ENCODE measurements at regions not wholly inside any gene's neighbourhood (a gene's known extent, or its start where the extent isn't known, plus 50 kb on each side); places are given as distances from the start of the nearest gene placed in this dataset.

- no peak for TF ChIP-seq CTCF (conservative IDR thresholded peaks at IDR 0.05)
- no peak overlapping the region for H3K27ac ChIP-seq
Measured at GRCh38 chrX:130974323-130974722, 71.3 kb upstream of the ENOX2 start.

GRCh38 chrX:130975947-130976346, 72.9 kb upstream of the ENOX2 start:
- H3K27ac ChIP-seq: no peak overlapping the region
- TF ChIP-seq CTCF (conservative IDR thresholded peaks at IDR 0.05): peak; percentile 75

GRCh38 chrX:130981836-130982235, 76.3 kb upstream of the ARHGAP36 start:
- TF ChIP-seq CTCF (conservative IDR thresholded peaks at IDR 0.05): no peak

GRCh38 chrX:130984782-130985181, 73.4 kb upstream of the ARHGAP36 start:
- TF ChIP-seq CTCF (conservative IDR thresholded peaks at IDR 0.05): no peak
- H3K27ac ChIP-seq: no peak overlapping the region

More at GRCh38 chrX:130981836-130982235, 76.3 kb upstream of the ARHGAP36 start:
- H3K27ac ChIP-seq: peak overlapping the region; percentile 24; the same call in 1 of the 2 replicates

- no peak overlapping the region for H3K27ac ChIP-seq
- TF ChIP-seq CTCF (conservative IDR thresholded peaks at IDR 0.05): no peak
Measured at GRCh38 chrX:130987241-130987640, 70.9 kb upstream of the ARHGAP36 start.

- TF ChIP-seq CTCF (conservative IDR thresholded peaks at IDR 0.05): no peak
- no peak overlapping the region for H3K27ac ChIP-seq
Measured at GRCh38 chrX:130990723-130991122, 67.4 kb upstream of the ARHGAP36 start.

- peak; percentile 66 for TF ChIP-seq CTCF (conservative IDR thresholded peaks at IDR 0.05)
- H3K27ac ChIP-seq: no peak overlapping the region
Measured at GRCh38 chrX:130994671-130995070, 63.5 kb upstream of the ARHGAP36 start.

GRCh38 chrX:130995439-130995838, 62.7 kb upstream of the ARHGAP36 start:
- no peak overlapping the region for H3K27ac ChIP-seq
- no peak for TF ChIP-seq CTCF (conservative IDR thresholded peaks at IDR 0.05)
